ENCODE measurements at regions not wholly inside any gene's neighbourhood (a gene's known extent, or its start where the extent isn't known, plus 50 kb on each side); places are given as distances from the start of the nearest gene placed in this dataset.

- TF ChIP-seq POLR2A (IDR thresholded peaks at IDR 0.05; ENCODE audit: low read depth, low read length) (no peak), POLR2AphosphoS5 (IDR thresholded peaks at IDR 0.05; ENCODE audit: low read depth, low read length) (no peak), SPI1 (IDR thresholded peaks at IDR 0.05; ENCODE audit: low read depth, low read length) (no peak)
Observed at GRCh38 chr3:106323586-106323985, 454.8 kb upstream of the CBLB start.

All from GM12891 (cell line).